ENCODE measurements at regions not wholly inside any gene's neighbourhood (a gene's known extent, or its start where the extent isn't known, plus 50 kb on each side); places are given as distances from the start of the nearest gene placed in this dataset.

GRCh38 chr6:165167311-165167710 lies 142.1 kb downstream of the C6orf118 start:
- TF ChIP-seq, protein P1, sequence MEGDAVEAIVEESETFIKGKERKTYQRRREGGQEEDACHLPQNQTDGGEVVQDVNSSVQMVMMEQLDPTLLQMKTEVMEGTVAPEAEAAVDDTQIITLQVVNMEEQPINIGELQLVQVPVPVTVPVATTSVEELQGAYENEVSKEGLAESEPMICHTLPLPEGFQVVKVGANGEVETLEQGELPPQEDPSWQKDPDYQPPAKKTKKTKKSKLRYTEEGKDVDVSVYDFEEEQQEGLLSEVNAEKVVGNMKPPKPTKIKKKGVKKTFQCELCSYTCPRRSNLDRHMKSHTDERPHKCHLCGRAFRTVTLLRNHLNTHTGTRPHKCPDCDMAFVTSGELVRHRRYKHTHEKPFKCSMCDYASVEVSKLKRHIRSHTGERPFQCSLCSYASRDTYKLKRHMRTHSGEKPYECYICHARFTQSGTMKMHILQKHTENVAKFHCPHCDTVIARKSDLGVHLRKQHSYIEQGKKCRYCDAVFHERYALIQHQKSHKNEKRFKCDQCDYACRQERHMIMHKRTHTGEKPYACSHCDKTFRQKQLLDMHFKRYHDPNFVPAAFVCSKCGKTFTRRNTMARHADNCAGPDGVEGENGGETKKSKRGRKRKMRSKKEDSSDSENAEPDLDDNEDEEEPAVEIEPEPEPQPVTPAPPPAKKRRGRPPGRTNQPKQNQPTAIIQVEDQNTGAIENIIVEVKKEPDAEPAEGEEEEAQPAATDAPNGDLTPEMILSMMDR (IDR thresholded peaks at IDR 0.05; ENCODE audit: poor library complexity) = no peak
- no peak for TF ChIP-seq EZH2phosphoT487 (IDR thresholded peaks at IDR 0.05; ENCODE audit: low read depth, severe bottlenecking, unreplicated experiment)
